Dermis blood vessel endothelial cell (primary cell): ENCODE measurements at regions not wholly inside any gene's neighbourhood (a gene's known extent, or its start where the extent isn't known, plus 50 kb on each side); places are given as distances from the start of the nearest gene placed in this dataset.

ENCODE experiments used
- DNase-seq: peaks from one replicate; pipeline ENCODE4 v3.0.0; 2010

DNA sequence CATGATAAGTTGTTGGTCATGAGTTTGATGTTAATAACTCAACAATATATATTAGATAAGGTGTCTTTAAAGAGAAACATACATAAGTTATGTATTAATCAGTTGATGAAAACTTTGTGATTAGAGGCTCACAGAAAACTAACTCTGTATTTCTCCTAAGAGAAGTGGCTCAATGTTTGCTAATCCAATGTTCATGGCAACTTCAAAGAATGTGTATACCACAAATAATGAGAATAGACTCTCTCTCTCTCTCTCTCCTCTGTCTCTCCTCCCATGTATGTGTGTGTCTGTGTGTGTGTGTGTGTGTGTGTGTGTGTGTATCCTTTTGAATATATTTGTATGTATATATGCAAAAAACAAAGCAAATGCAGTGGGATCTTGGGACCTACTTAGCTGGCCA, 1304.9 kb downstream of the MRPL39 start:
- no peak for DNase-seq

DNA sequence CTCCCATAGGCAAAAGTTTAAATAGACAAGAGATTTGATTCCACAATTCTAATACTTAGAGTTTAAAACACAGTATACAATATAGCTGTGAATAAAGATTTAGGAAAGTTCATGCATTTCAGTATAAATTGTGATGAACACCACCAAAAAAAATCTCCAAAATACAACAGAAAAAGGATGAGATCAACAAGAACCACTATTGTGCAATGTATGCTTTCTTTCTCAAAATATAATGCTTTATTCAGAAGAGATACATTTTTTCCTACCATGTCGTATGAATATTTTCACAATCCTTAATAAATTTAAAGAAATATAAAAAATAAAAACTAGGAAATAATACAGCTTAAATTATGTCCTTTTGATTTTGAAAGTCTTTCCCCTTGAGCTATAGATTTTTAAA, 1309.2 kb downstream of the MRPL39 start:
- no peak for DNase-seq

DNA sequence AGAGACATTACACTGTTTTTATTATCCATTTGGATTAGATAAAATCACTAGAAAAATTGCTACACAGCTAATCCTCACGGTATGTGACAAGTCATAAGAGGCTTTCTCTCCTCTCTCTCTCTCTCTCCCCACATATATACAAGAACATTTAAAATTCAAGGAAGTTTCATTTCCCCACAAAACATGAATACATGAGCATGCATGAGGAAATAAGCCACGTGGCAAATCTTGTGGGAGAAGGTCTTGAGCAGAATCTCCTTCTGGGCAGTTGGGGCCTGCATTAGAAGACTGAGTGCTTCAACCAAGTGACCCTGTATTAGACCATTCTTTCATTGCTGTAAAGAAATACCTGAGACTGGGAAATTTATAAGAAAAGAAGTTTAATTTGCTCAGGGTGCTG, 1313.1 kb downstream of the MRPL39 start:
- no peak for DNase-seq

DNA sequence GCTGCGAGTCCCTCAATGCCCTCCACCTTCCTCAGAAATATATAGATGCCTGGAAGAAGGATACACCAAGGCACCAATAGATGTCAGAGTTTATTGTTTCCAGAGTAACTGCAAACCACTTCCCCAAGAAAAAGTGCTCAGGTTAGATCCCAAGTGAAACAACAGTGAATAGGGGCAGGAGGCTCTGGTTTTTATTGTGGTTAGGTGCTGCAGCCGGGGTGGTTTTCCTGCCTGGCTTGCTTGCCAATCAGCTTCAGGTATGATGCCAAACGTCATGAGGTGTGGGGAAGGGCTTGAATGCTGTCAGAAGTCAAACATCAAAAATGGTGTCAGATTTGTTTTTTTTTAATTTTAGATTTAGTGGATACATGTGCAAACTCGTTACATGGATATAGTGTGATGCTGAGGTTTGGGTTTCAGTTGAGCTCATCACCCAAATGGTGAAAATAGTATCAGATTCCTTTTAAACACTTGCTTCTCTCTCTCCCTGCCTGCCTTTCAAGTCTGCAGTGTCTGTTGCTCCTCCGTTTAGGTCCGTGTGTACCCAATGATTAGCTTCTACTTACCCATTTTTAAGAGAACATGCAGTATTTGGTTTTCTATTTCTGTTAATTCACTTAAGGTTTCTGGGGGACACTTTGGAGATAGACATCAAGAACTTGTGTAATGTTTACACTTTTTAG, 1317.0 kb downstream of the MRPL39 start:
- DNase-seq = no peak

DNA sequence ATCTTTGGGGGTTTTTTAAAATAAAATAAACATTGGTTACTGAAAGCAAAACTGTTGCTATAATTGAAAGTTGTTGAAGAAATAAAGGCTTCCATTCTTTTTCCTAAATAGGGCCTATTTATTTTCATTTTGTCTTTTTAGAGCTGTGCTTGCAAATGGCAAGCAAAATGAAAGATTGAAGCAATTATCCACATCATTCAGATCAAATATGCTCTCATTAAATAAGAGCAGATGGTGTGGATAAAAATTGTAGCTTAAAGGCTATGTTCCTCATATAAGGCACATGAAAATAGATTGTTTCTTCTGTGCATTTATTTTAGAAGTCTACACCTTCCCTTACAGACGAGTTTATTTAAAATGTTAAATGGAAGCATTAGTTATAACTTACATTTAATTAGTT, 1317.7 kb downstream of the MRPL39 start:
- no peak for DNase-seq

DNA sequence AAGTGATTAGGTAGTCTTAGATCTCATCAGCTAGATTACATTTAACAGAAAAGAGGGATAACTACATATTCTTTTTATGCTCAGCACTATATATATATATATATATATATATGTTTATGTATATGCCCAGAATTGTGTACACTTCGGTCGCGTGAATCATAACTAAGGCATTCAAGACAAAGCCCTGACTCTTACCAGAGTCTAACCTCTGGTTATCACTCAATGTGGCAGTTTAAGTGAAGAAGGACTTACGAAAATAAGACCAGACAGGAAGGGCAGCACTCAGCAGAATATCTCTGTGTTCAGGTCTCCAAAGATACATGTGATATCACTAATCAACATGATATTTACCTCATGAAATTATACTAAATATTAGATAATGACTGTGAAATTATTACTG, 1326.7 kb downstream of the MRPL39 start:
- no peak for DNase-seq

DNA sequence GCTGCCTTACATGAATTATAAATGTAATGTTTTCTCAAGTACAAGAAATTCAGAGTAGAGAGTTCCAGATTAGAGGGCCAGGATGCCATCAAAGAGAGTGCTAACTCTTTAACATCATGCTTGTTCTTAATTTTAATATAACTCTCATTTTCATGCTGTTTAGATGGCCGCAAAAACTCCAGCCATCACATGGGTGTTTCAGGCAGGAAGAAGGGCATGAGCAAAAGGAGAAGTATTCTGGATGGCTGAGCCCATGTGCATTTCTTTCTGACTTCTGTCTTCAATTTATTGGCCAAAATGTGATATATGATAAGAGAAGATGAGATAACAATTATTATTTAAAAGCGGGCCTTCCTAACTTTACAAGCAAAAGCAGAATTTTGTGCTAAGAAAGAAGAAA, 1328.6 kb downstream of the MRPL39 start:
- no peak for DNase-seq

DNA sequence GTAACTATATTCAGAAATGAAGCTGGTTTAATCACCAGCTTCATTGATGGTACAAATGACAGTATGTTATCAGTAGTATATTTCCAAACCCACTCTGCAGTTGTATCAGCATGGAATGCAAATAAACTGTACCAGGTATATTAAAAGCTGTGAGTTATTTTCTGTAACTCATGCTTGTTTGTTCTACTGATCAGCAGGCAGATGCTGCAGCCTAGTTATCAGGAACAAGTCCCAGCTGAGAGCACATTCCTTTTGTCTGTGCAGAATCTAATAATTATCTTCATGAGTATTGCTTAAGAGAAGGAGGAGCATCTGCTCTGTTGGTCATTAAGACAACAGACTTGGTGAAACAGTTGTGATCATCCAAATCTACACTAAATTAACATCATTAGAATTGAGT, 1331.1 kb downstream of the MRPL39 start:
- DNase-seq = no peak

DNA sequence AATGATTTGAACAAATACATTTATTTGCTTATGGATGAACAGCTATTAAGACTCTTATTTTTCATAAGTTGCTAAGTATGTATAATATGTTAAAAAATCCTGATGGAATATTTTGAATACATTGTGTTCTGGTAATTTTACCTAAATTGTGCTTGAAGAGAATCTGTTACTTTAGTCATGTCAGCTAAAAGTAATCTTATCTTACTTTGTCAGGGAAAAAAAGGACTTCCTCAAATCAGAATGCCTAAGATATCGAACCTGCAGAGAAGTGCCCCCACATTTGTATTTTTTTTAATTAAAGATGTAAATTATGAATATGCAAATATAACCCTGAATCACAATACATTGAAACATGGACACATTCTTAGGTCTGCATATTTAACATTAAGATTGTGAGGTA, 1331.7 kb downstream of the MRPL39 start:
- no peak for DNase-seq

DNA sequence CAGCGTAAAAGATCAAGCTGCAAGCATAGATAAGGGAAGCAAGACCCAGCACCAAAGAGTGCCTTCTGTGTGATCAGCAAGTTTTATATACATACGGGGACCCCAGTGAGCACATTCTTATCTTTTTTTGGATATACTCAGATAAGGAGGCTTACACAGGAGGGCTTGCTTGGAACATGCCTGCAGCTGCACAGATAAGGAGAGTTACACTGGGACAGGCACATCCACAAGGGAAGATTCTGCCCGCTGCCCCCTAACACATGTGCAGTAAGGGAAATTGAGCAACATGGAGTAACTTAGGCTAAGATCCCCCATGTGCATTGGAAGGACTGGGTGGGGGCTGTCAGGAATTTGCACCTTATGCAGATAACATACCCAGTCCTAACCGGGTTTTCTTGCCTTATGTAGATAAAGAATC, 1334.8 kb downstream of the MRPL39 start:
- no peak for DNase-seq

DNA sequence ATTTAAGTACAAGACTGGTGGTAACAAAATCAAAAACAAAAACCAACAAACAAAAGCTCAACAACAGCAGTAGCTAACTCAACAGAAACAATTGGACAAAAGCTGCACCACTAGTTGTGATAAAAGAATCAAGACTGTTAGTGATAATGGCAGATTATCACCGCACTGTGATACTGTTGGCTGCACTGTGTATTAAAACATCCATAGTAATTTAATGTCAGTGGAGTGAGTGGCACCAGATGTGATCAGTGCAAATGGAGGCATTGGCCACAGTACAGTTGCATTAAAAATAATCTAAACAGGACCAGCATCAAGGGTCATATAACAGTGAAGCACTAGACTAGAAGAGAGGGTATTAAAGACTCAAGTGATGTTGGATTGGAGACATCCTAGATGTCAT, 1341.3 kb downstream of the MRPL39 start:
- DNase-seq = no peak

DNA sequence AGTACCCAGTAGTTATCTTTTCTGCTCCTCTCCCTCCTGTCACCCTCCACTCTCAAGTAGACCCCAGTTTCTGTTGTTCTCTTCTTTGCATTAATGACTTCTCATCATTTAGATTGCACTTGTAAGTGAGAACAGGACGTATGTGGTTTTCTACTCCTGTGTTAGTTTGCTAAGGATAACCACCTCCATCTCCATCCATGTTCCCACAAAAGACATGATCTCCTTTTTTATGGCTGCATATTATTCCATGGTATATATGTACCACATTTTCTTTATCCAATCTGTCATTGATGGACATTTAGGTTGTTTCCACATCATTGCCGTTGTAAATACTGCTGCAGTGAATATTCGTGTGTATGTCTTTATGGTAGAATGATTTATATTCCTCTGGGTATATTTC, 1346.5 kb downstream of the MRPL39 start:
- no peak for DNase-seq

DNA sequence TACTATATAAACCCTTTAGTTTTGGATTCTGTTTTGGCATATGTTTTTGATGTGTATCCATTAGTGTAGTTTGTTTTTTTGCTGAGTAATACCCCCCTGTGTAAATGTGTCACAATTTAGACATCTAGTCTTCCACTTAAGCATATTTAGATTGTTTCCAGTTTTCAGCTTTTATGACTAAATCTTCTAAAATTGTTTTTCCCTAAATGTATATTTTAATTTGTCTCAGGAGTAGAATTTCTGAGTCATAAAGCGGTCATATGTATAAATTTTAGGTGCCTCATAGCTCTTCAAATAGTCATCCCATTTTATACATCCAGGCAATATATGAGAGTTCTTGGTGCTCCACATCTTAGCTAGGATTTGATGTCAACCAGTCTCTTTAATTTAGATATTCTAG, 1348.0 kb downstream of the MRPL39 start:
- no peak for DNase-seq

DNA sequence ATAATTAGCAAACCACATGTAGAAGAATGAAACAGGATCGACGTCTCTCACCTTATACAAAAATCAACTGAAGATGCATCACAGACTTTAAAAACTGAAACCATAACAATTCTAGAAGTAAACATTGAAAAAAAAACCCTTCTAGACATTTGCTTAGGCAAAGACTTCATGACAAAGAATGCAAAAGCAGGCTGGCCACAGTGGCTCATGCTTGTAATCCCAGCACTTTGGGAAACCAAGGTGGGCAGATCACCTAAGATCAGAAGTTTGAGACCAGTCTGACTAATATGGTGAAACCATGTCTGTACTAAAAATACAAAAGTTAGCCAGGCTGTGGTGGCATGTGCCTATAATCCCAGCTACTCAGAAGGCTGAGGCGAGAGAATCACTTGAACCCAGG, 1351.7 kb downstream of the MRPL39 start:
- no peak for DNase-seq

DNA sequence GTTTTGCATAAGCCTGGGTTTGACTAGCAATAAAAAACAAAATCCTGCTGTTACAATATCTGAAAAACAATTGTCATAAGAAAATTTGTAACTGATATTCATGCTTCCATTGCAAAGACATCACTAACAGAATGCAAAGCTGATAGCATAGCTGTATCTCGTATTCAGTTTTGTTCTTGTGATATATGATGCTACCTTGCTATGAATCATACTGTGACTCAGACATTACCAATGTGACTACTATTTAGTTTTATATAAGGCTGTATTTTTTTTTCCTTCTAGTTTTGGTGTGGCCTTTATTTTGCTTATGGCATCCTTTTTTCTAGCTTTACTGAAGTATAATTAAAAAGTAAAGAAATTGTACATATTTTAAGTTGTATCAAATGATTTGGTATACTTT, 1381.8 kb downstream of the MRPL39 start:
- no peak for DNase-seq

DNA sequence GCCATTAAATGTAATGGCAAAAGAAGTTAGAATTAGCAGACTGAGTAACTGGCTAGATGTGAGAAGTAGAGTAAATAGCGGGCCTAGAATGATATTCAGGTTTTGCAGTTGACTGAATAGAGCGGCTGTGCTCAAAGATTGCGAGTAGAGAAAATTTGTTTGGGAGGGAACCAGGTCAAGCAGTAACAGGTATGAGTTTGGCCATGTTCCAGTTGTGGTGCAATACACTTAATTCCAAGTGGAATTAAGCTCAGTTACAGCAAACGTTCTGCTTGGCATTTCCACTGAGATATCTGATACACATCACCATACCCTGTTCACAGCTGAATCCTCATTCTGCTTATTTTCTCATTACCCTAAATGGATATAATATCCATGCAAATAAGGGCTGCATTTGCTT, 1382.9 kb downstream of the MRPL39 start:
- DNase-seq = no peak

DNA sequence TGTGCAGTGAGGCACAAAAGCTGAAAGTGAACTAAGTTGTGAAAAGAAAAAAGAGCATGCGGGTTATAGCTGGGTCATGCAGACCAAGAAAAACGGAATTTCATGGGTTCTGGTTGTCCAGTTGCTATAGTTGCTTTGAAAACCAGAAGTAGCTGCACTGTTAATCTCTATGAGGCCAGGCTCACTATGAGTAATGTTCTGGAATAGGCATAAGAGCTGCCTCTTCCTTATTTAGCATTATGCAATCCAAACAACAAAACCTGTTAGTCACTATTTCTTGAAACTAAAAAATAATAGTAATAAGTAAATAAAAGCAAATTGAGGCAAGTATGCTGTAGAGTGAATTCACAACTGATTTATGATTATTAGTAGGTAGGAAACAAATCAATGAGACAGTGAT, 1383.7 kb downstream of the MRPL39 start:
- no peak for DNase-seq

DNA sequence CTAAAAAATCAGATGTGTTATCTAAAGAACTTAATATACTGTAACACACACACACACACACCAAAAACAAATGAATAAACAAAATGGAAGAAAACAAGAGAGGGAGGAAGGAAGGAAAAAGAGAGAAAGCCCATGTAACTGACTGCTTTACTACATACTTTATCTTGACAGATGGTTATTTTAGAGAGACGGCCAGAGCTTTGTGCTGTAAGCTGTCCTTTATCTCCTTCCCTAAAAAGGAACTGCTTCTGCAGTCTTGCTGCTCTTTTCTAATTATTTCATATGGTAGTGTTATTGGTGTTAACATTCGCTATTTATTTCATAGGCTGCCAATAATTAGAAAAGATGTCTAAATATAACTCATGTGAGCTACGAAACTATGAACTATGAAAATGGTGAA, 1384.6 kb downstream of the MRPL39 start:
- DNase-seq = no peak

DNA sequence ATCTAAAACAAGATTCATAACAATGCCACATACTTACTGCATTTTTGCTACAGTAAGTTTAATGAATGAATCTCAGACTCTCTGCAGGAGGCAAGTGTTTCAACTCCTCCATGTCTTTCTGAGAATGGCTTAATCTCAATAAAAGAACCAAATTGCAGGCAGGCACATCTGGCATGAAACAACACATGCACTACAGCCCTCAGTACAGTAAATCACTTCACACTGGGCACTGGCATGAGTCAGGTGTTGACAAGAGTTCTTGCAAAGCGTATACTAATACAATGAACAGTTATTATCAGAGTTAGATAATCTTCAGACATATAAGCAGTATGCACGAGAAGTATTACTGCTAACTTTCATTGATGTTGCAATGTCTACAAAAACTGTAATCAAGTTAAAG, 1386.8 kb downstream of the MRPL39 start:
- DNase-seq = no peak

DNA sequence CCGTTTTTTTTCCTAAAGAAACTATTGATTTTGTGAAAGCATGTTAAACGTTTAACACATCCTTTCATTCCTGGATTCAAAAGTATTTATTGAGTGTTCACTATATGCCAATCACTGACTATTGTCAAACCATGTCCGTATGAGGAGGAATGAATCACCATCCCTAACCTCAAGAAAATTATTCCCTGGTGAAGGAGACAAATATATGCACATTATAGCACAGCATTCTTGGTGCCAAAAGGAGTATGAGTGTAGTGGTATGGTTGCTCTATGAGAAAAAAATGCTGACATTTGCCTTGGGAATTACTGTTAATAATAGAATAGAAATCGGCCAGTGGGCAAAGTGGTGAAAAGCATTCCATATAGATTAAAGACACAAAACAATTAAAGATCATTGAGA, 1390.1 kb downstream of the MRPL39 start:
- no peak for DNase-seq

DNA sequence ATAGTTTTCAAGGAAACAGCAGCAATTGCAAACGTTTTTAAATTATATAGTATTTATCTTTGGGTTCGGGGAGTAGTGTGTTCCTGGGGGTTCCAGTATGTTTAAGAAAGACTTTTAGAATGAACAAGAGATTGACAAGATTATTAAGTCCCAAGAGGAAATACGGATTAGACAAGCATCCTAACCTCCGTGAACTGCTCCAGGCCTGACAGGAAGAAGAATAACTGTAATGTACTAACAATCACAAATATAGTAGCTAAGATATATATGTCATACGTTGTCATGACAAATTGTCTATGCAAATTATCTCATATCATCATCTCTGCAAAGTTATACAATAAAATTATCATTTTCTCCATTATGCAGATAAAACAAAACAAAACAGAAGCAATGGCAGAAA, 1397.2 kb downstream of the MRPL39 start:
- DNase-seq = no peak

DNA sequence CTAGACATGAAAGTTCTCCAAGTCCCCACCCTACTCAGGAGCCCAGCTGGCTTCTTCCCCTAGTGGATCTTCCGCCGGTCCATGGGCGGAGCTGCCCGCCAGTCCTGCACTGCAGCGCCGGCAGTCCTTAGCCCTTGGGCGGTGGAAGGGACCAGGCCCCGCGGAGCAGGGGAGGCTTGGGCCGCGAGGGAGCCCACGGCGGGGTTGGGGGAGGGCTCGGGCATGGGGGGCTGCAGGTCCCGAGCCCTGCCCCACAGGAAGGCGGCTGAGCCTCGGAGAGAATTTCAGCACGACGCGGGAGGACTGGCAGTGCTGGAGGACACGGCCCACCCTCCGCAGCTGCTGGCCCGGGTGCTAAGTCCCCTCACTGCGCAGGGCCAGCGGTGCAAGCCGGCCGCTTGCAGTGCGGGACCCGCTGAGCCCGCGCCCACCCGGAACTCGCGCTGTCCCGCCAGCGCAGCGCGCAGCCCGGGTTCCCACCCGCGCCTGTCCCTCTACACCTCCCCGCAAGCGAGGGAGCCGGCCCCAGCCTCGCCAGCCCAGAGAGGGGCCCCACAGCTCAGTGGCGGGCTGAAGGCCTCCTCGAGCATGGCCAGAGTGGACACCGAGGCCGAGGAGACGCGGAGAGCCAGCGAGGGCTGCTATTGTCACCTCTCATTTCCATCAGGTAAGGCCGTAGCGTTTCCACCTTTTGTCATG, 1398.6 kb downstream of the MRPL39 start:
- no peak for DNase-seq

DNA sequence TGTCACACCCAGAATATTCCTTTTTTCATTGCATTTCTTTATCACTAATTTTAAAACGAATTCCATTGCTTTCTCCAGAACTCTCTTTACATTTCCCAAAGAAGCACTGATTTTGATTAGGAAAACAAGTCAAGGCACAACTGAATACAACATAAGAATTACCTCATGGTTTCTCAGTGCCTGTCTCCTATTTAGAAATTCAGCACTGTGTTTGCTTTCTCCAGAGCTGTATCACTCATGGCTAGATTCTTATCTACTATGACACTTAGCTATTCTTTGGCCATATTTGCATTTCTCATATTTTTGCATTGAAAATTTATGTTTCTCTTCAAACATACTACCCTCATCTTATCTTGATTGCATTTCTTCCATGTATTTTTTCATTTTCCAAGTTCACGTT, 1402.0 kb downstream of the MRPL39 start:
- DNase-seq = no peak

DNA sequence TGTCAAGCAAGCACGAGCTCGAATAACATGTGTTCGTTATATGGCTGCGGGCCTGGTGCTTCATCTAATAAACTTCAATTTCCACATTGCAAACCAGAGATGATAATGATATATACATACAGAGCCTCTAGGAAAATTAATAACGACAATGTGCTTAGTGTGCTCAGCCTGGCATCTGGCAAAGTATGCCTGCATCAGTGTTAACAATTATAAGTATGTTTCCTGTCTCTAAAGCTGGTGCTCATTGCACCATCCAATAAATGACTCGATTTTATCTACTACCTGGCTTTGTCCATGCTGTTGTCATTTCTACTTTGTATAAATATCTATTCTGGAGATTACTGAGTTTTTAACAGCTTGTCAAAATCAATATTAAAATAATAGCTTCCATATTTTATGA, 1402.6 kb downstream of the MRPL39 start:
- DNase-seq = no peak

DNA sequence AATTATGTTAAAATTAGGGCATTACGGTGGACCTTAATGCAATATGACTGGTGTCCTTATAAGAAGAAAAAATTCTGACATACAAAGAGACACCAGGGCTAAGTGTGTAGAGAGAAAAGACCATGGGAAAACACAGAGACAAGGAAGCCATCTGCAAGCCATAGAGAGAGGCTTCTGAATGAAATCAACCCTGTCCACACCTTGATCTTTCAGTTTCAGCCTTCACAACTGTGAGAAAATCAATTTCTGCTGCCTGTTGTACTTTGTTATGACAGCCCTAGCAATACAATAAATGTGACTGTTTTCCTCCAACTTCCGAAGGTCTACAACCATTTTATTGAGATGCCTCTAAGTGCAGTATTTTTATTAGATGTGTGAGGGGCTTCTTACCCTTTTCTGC, 1407.2 kb downstream of the MRPL39 start:
- DNase-seq = no peak
